GM12875 (cell line): ENCODE measurements at regions not wholly inside any gene's neighbourhood (a gene's known extent, or its start where the extent isn't known, plus 50 kb on each side); places are given as distances from the start of the nearest gene placed in this dataset.

Experiments used
- H3K4me3 ChIP-seq: one replicate; pipeline ENCODE4 v1.5.1; 2011; ENCODE audit warnings: low read depth, low read length, control low read depth
- CTCF ChIP-seq: IDR thresholded peaks from 2 replicates; pipeline ENCODE4 v1.5.1; 2011; ENCODE audit warnings: low read depth, mild to moderate bottlenecking, control low read depth, inconsistent platforms, low read length, moderate library complexity, borderline replicate concordance; ENCODE audit not compliant: insufficient read depth

- no peak for TF ChIP-seq CTCF
- no peak overlapping the region for H3K4me3 ChIP-seq
Measured at GRCh38 chrX:110866421-110866820, 70.8 kb upstream of the CHRDL1 start.

- TF ChIP-seq CTCF = no peak
- no peak overlapping the region for H3K4me3 ChIP-seq
Measured at GRCh38 chrX:110863883-110864282, 68.3 kb upstream of the CHRDL1 start.

GRCh38 chrX:110858565-110858964, 62.9 kb upstream of the CHRDL1 start:
- H3K4me3 ChIP-seq = no peak overlapping the region
- TF ChIP-seq CTCF = no peak

GRCh38 chrX:110853610-110854009, 58.0 kb upstream of the CHRDL1 start:
- no peak for TF ChIP-seq CTCF
- H3K4me3 ChIP-seq = no peak overlapping the region

- peak; percentile 35; the same call in 1 of the 2 replicates for TF ChIP-seq CTCF
- H3K4me3 ChIP-seq = no peak overlapping the region
Measured at GRCh38 chrX:110852180-110852579, 56.6 kb upstream of the CHRDL1 start.

GRCh38 chrX:110851780-110852179, 56.2 kb upstream of the CHRDL1 start:
- H3K4me3 ChIP-seq = no peak overlapping the region
- TF ChIP-seq CTCF = no peak

- peak; percentile 31; the same call in 1 of the 2 replicates for TF ChIP-seq CTCF
- H3K4me3 ChIP-seq = no peak overlapping the region
Measured at GRCh38 chrX:110847334-110847733, 51.7 kb upstream of the CHRDL1 start.
